CD14-positive monocyte (primary cell): ENCODE measurements at regions not wholly inside any gene's neighbourhood (a gene's known extent, or its start where the extent isn't known, plus 50 kb on each side); places are given as distances from the start of the nearest gene placed in this dataset.

Source experiments
- DNase-seq, 3 donors: peaks; one replicate each; pipeline ENCODE4 v3.0.0-alpha.2; 2011 to 2022
- H2AFZ ChIP-seq: 2 replicates; pipeline ENCODE4 v1.6.0; 2012; ENCODE audit warnings: mild to moderate bottlenecking, low read depth, low read length, inconsistent platforms; ENCODE audit not compliant: insufficient read depth, poor library complexity, severe bottlenecking
- H3K27ac ChIP-seq, 2 donors: 1 replicate in 1 of 2; 2 replicates in 1 of 2; pipeline ENCODE4 v1.5.1; 2012 to 2013; ENCODE audit warnings: low read length in 2 of 2, control low read depth in 1 of 2, inconsistent platforms in 1 of 2, low read depth in 1 of 2, mild to moderate bottlenecking in 1 of 2
- H3K27me3 ChIP-seq, 2 donors: one replicate each; pipeline versions ENCODE4 v1.6.0 to v1.6.1; 2011 to 2013; ENCODE audit warnings: low read length in 2 of 2; ENCODE audit not compliant: control insufficient read depth in 2 of 2, insufficient read depth in 2 of 2
- H3K36me3 ChIP-seq, 2 donors: replicated peaks in 1 of 2; 1 replicate in 1 of 2; 2 replicates in 1 of 2; pipeline versions ENCODE4 v1.5.1 to v1.6.1; 2012 to 2013; ENCODE audit warnings: low read length in 2 of 2, control low read depth in 1 of 2, inconsistent platforms in 1 of 2, mild to moderate bottlenecking in 1 of 2; ENCODE audit not compliant: insufficient read depth in 2 of 2, control insufficient read depth in 1 of 2
- H3K4me1 ChIP-seq, 2 donors: 1 replicate in 1 of 2; 2 replicates in 1 of 2; pipeline versions ENCODE4 v1.5.1 to v1.6.1; 2012 to 2013; ENCODE audit warnings: low read length in 2 of 2, control low read depth in 1 of 2, inconsistent platforms in 1 of 2, mild to moderate bottlenecking in 1 of 2, moderate library complexity in 1 of 2; ENCODE audit not compliant: insufficient read depth in 2 of 2, control insufficient read depth in 1 of 2
- H3K4me2 ChIP-seq: replicated peaks from 2 replicates; pipeline ENCODE3; 2012; ENCODE audit warnings: low read length, moderate library complexity, mild to moderate bottlenecking; ENCODE audit not compliant: poor library complexity, severe bottlenecking; ENCODE audit errors: extremely low read depth
- H3K4me3 ChIP-seq, 3 experiments: fragments of 200-600 bp in 1 of 3; sonication (generic) in 1 of 3; replicated peaks in 1 of 3; 1 replicate in 2 of 3; 2 replicates in 1 of 3; pipeline ENCODE4 v1.5.1; 2011 to 2013; ENCODE audit warnings: low read length in 3 of 3, mild to moderate bottlenecking in 3 of 3, control low read depth in 2 of 3, low read depth in 2 of 3, inconsistent platforms in 1 of 3, moderate library complexity in 1 of 3
- H3K79me2 ChIP-seq: 2 replicates; pipeline ENCODE4 v1.6.0; 2012; ENCODE audit warnings: mild to moderate bottlenecking, control low read depth, inconsistent platforms, low read length, moderate library complexity; ENCODE audit not compliant: insufficient read depth
- H3K9ac ChIP-seq: 2 replicates; pipeline ENCODE4 v1.6.0; 2017; ENCODE audit warnings: low read length, mild to moderate bottlenecking; ENCODE audit not compliant: insufficient read depth, poor library complexity, severe bottlenecking
- H3K9me3 ChIP-seq, 2 donors: replicated peaks in 1 of 2; 1 replicate in 1 of 2; 2 replicates in 1 of 2; pipeline versions ENCODE4 v1.5.1 to v1.6.1; 2012 to 2013; ENCODE audit warnings: low read length in 2 of 2, control low read depth in 1 of 2; ENCODE audit not compliant: control insufficient read depth in 1 of 2, insufficient read depth in 1 of 2
- H4K20me1 ChIP-seq: 2 replicates; pipeline ENCODE4 v1.6.0; 2012; ENCODE audit warnings: mild to moderate bottlenecking, low read length, control low read depth, moderate library complexity; ENCODE audit not compliant: insufficient read depth
- H3K27ac Mint-ChIP-seq, 7 donors: one replicate each; pipeline ENCODE4 v1.8.0; 2020; ENCODE audit warnings: mild to moderate bottlenecking in 7 of 7, mixed read lengths in 7 of 7, moderate library complexity in 6 of 7, inconsistent platforms in 2 of 7
- H3K27me3 Mint-ChIP-seq, 3 donors: one replicate each; pipeline ENCODE4 v1.8.0; 2021 to 2022; ENCODE audit warnings: low read depth in 3 of 3, mild to moderate bottlenecking in 3 of 3, mixed read lengths in 3 of 3, moderate library complexity in 3 of 3, inconsistent platforms in 1 of 3
- H3K36me3 Mint-ChIP-seq, 2 donors: one replicate each; pipeline ENCODE4 v1.8.0; 2020; ENCODE audit warnings: mixed read lengths in 2 of 2, inconsistent platforms in 1 of 2, mild to moderate bottlenecking in 1 of 2
- H3K4me1 Mint-ChIP-seq: one replicate; pipeline ENCODE4 v1.8.0; 2020; ENCODE audit warnings: mild to moderate bottlenecking, mixed read lengths
- H3K4me3 Mint-ChIP-seq, 2 donors: one replicate each; pipeline ENCODE4 v1.8.0; 2020; ENCODE audit warnings: mild to moderate bottlenecking in 2 of 2, mixed read lengths in 2 of 2, moderate library complexity in 1 of 2
- H3K9me3 Mint-ChIP-seq, 7 donors: one replicate each; pipeline ENCODE4 v1.8.0; 2020 to 2022; ENCODE audit warnings: mixed read lengths in 7 of 7, mild to moderate bottlenecking in 6 of 7, moderate library complexity in 6 of 7, inconsistent platforms in 2 of 7
- CTCF ChIP-seq: fragments of 200-600 bp; IDR thresholded peaks from one replicate; pipeline ENCODE4 v1.8.0; 2022; ENCODE audit warnings: antibody characterized with exemption, mild to moderate bottlenecking
- WGBS: methylation state at CpG from one replicate; pipeline ENCODE4 v1.1.5; 2013; ENCODE audit warnings: missing lambda C conversion rate; ENCODE audit not compliant: insufficient coverage; 5-methylcytosine and 5-hydroxymethylcytosine counted together
- intact Hi-C, 2 donors: fragments of 100-400 bp; cut with micrococcal nuclease; formaldehyde crosslinking; loops; one replicate each; pipeline versions ENCODE4 v1.15.0 to v1.15.1; 2023

- no peaks in the 10 kb centered on the region for H3K79me2 ChIP-seq
- H3K4me3 ChIP-seq = no peak overlapping the region
- intact Hi-C loops = no loop called here
- H2AFZ ChIP-seq = no peak overlapping the region
- Mint-ChIP-seq H3K36me3 (no peaks in the 10 kb centered on the region), H3K27ac (no peak overlapping the region), H3K27me3 (no peaks in the 10 kb centered on the region), H3K4me3 (no peak overlapping the region), H3K4me1 (no peaks in the 10 kb centered on the region), H3K9me3 (peaks cover 0 to 6% (median 0%) of the 10 kb centered on the region in 7 donors)
- H3K27me3 ChIP-seq = no peaks in the 10 kb centered on the region
- H3K27ac ChIP-seq = no peak overlapping the region
- no peaks in the 10 kb centered on the region for H3K9me3 ChIP-seq
- no peaks in the 10 kb centered on the region for H3K4me1 ChIP-seq
- TF ChIP-seq CTCF = no peak
- DNase-seq = no peak
- H3K9ac ChIP-seq = no peak overlapping the region
- WGBS = 94% methylated on average over 2 of the region's 3 CpGs
- no peaks in the 10 kb centered on the region for H3K36me3 ChIP-seq
- no peaks in the 10 kb centered on the region for H4K20me1 ChIP-seq
- no peak overlapping the region for H3K4me2 ChIP-seq
These were observed 132.1 kb upstream of the MMADHC start for GRCh38 chr2:149719695-149720094.

DNA sequence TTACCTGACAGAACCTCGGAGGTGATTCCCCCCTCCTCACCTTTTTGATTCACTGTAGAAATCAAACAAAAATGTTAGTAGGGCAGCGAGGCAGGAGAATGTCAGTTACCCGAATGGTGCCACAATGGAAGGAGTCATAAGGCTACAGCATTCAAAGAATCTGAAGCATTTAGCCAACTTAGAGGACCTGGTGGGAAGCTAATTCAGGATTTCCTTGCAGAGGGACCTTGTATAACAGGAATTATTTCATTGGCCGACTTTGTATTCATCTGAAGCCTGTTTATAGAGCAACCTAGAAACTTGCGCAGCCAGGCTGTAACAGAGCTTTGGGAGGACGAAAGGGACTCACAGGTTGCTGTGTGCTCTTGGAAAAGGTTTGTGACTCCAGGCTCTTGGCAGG, 129.1 kb upstream of the MMADHC start:
- no peak for TF ChIP-seq CTCF
- Histone ChIP-seq H3K79me2 (no peaks in the 10 kb centered on the region), H4K20me1 (no peaks in the 10 kb centered on the region), H3K4me2 (no peak overlapping the region), H3K4me3 (no peak overlapping the region), H3K27ac (no peak overlapping the region), H3K27me3 (no peaks in the 10 kb centered on the region), H3K9ac (no peak overlapping the region), H3K36me3 (no peaks in the 10 kb centered on the region), H3K9me3 (peaks cover 0 to 2% of the 10 kb centered on the region in 2 donors), H2AFZ (no peak overlapping the region), H3K4me1 (no peaks in the 10 kb centered on the region)
- Mint-ChIP-seq H3K9me3 (peaks cover 0 to 6% (median 2%) of the 10 kb centered on the region in 7 donors), H3K27me3 (no peaks in the 10 kb centered on the region), H3K27ac (no peak overlapping the region), H3K36me3 (no peaks in the 10 kb centered on the region), H3K4me3 (no peak overlapping the region), H3K4me1 (no peaks in the 10 kb centered on the region)
- intact Hi-C loops = no loop called here
- 83% methylated on average over 5 of the region's 6 CpGs for WGBS
- no peak for DNase-seq
